Subcutaneous abdominal adipose tissue (tissue), 5 donors: ENCODE measurements at regions not wholly inside any gene's neighbourhood (a gene's known extent, or its start where the extent isn't known, plus 50 kb on each side); places are given as distances from the start of the nearest gene placed in this dataset.
"Not testable (repeated sequence)": the region's sequence is repeated elsewhere in the genome, so short reads cannot be mapped to it uniquely, and the experiment has no call there.

Experiments
- H3K27ac ChIP-seq: one replicate; pipeline ENCODE4 v1.7.0; 2013; ENCODE audit warnings: low read depth, mild to moderate bottlenecking, inconsistent platforms, low read length, moderate library complexity
- H3K27me3 ChIP-seq, 5 donors: one replicate each; pipeline ENCODE4 v1.7.0; 2013; ENCODE audit warnings: low read length in 5 of 5, inconsistent platforms in 1 of 5; ENCODE audit not compliant: control insufficient read depth in 5 of 5, insufficient read depth in 4 of 5
- H3K36me3 ChIP-seq, 5 donors: one replicate each; pipeline ENCODE4 v1.7.0; 2013; ENCODE audit warnings: low read length in 5 of 5; ENCODE audit not compliant: control insufficient read depth in 5 of 5, insufficient read depth in 5 of 5
- H3K4me1 ChIP-seq, 5 donors: one replicate each; pipeline ENCODE4 v1.7.0; 2013; ENCODE audit warnings: low read length in 5 of 5, mild to moderate bottlenecking in 3 of 5, moderate library complexity in 1 of 5; ENCODE audit not compliant: control insufficient read depth in 5 of 5, insufficient read depth in 5 of 5
- H3K4me3 ChIP-seq, 5 donors: one replicate each; pipeline ENCODE4 v1.7.0; 2013; ENCODE audit warnings: low read length in 5 of 5, low read depth in 1 of 5
- H3K9ac ChIP-seq, 5 donors: one replicate each; pipeline ENCODE4 v1.7.0; 2013; ENCODE audit warnings: low read length in 5 of 5, mild to moderate bottlenecking in 4 of 5, moderate library complexity in 3 of 5
- H3K9me3 ChIP-seq, 5 donors: one replicate each; pipeline ENCODE4 v1.7.0; 2013; ENCODE audit warnings: low read length in 5 of 5; ENCODE audit not compliant: control insufficient read depth in 5 of 5
- donor health status: healthy.
- donor health status: healthy.
- donor health status: healthy.
- donor health status: healthy.
- donor health status: healthy.

GRCh38 chr20:5696011-5696559 is 54.1 kb upstream of the SHLD1 start:
- no peak overlapping the region for H3K27ac ChIP-seq
- no peak overlapping the region for H3K9ac ChIP-seq
- peaks cover 0 to 9% (median 5%) of the 10 kb centered on the region in 5 donors for H3K4me1 ChIP-seq
- no peak overlapping the region for H3K4me3 ChIP-seq
- no peaks in the 10 kb centered on the region for H3K36me3 ChIP-seq
- no peaks in the 10 kb centered on the region for H3K27me3 ChIP-seq
- H3K9me3 ChIP-seq: no peaks in the 10 kb centered on the region

GRCh38 chr20:5691918-5692618 is 58.1 kb upstream of the SHLD1 start:
- Histone ChIP-seq H3K4me1 (peaks cover 5 to 29% (median 22%) of the 10 kb centered on the region in 5 donors), H3K4me3 (no peak overlapping the region), H3K9ac (no peak overlapping the region), H3K27ac (no peak overlapping the region), H3K27me3 (no peaks in the 10 kb centered on the region), H3K36me3 (no peaks in the 10 kb centered on the region), H3K9me3 (no peaks in the 10 kb centered on the region)

- H3K9me3 ChIP-seq: no peaks in the 10 kb centered on the region
- H3K27ac ChIP-seq: no peak overlapping the region
- no peaks in the 10 kb centered on the region for H3K27me3 ChIP-seq
- H3K4me3 ChIP-seq: no peak overlapping the region
- no peak overlapping the region for H3K9ac ChIP-seq
- H3K36me3 ChIP-seq: no peaks in the 10 kb centered on the region
- peaks cover 5 to 27% (median 20%) of the 10 kb centered on the region in 5 donors for H3K4me1 ChIP-seq
These were observed 60.7 kb upstream of the SHLD1 start for GRCh38 chr20:5689463-5689862.

- H3K36me3 ChIP-seq: no peaks in the 10 kb centered on the region
- no peaks in the 10 kb centered on the region for H3K27me3 ChIP-seq
- peak overlapping the region in 3 of 5 donors; percentile 1 to 11 (median 6) for H3K4me3 ChIP-seq
- no peaks in the 10 kb centered on the region for H3K9me3 ChIP-seq
- H3K4me1 ChIP-seq: peaks cover 5 to 27% (median 20%) of the 10 kb centered on the region in 5 donors
- H3K27ac ChIP-seq: peak overlapping the region; percentile 57
- H3K9ac ChIP-seq: no peak overlapping the region
These were observed 61.7 kb upstream of the SHLD1 start for GRCh38 chr20:5688431-5688972.

- Histone ChIP-seq H3K36me3 (no peaks in the 10 kb centered on the region), H3K4me3 (peak overlapping the region in 1 of 5 donors; percentile 1), H3K4me1 (peaks cover 5 to 27% (median 20%) of the 10 kb centered on the region in 5 donors), H3K27ac (peak overlapping the region; percentile 57), H3K9me3 (no peaks in the 10 kb centered on the region), H3K9ac (no peak overlapping the region), H3K27me3 (no peaks in the 10 kb centered on the region)
These were observed 62.3 kb upstream of the SHLD1 start for GRCh38 chr20:5687884-5688283.

GRCh38 chr20:5686384-5687105 is 63.7 kb upstream of the SHLD1 start:
- H3K9me3 ChIP-seq: no peaks in the 10 kb centered on the region
- H3K36me3 ChIP-seq: no peaks in the 10 kb centered on the region
- no peak overlapping the region for H3K27ac ChIP-seq
- H3K27me3 ChIP-seq: no peaks in the 10 kb centered on the region
- no peak overlapping the region for H3K4me3 ChIP-seq
- no peak overlapping the region for H3K9ac ChIP-seq
- peaks cover 5 to 27% (median 20%) of the 10 kb centered on the region in 5 donors for H3K4me1 ChIP-seq

GRCh38 chr20:5682556-5682955 is 67.6 kb upstream of the SHLD1 start:
- not testable (repeated sequence) for H3K27me3 ChIP-seq, H3K9me3 ChIP-seq, H3K36me3 ChIP-seq, H3K4me1 ChIP-seq, H3K4me3 ChIP-seq, H3K9ac ChIP-seq, H3K27ac ChIP-seq

GRCh38 chr20:5680192-5680591 is 69.4 kb upstream of the GPCPD1 start:
- H3K27ac ChIP-seq: no peak overlapping the region
- H3K9me3 ChIP-seq: no peaks in the 10 kb centered on the region
- H3K4me1 ChIP-seq: peaks cover 0 to 8% (median under 1%) of the 10 kb centered on the region in 5 donors
- H3K9ac ChIP-seq: no peak overlapping the region
- no peaks in the 10 kb centered on the region for H3K36me3 ChIP-seq
- H3K4me3 ChIP-seq: no peak overlapping the region
- no peaks in the 10 kb centered on the region for H3K27me3 ChIP-seq

GRCh38 chr20:5678777-5679176 is 68.0 kb upstream of the GPCPD1 start:
- no peaks in the 10 kb centered on the region for H3K27me3 ChIP-seq
- no peak overlapping the region for H3K27ac ChIP-seq
- H3K9ac ChIP-seq: no peak overlapping the region
- H3K9me3 ChIP-seq: no peaks in the 10 kb centered on the region
- no peak overlapping the region for H3K4me3 ChIP-seq
- peaks cover 0 to 14% (median 6%) of the 10 kb centered on the region in 5 donors for H3K4me1 ChIP-seq
- H3K36me3 ChIP-seq: no peaks in the 10 kb centered on the region

GRCh38 chr20:5677944-5678343 is 67.1 kb upstream of the GPCPD1 start:
- not testable (repeated sequence) for H3K9ac ChIP-seq, H3K9me3 ChIP-seq, H3K27ac ChIP-seq, H3K4me3 ChIP-seq, H3K36me3 ChIP-seq, H3K27me3 ChIP-seq
- peaks cover 0 to 14% (median 6%) of the 10 kb centered on the region in 5 donors for H3K4me1 ChIP-seq
